ENCODE measurements at regions not wholly inside any gene's neighbourhood (a gene's known extent, or its start where the extent isn't known, plus 50 kb on each side); places are given as distances from the start of the nearest gene placed in this dataset.

- no peaks in the 10 kb centered on the region for H3K27me3 ChIP-seq (ENCODE audit: control insufficient read depth in 2 of 2, insufficient read depth in 2 of 2, low read length in 2 of 2)
- CTCF ChIA-PET = interaction anchor here (1.2 to 1.3 kb wide), 2 partner anchors 43 to 209 kb away, joined by 3 read pairs; no protein-coding TSS in a partner anchor
- H3K9me1 ChIP-seq (replicated peaks; ENCODE audit: control insufficient read depth, extremely low read depth, insufficient read depth, low read length) = no peaks in the 10 kb centered on the region
- H4K20me1 ChIP-seq (replicated peaks; ENCODE audit: control insufficient read depth, extremely low read depth, insufficient read depth, low read length) = no peaks in the 10 kb centered on the region
- FAIRE-seq = no peak
- no peak overlapping the region for H2AFZ ChIP-seq (ENCODE audit: low read depth, low read length)
- H3K36me3 ChIP-seq (ENCODE audit: control insufficient read depth in 2 of 2, extremely low read depth in 1 of 2, insufficient read depth in 2 of 2, low read length in 2 of 2) = no peaks in the 10 kb centered on the region
- H3K79me2 ChIP-seq (ENCODE audit: control insufficient read depth, insufficient read depth, low read length) = no peaks in the 10 kb centered on the region
- intact Hi-C loops (cut with micrococcal nuclease) (no loop called here), dilution Hi-C loops (cut with MboI; ENCODE audit: extremely low pct_ligation_motif_present, low sequenced_read_pairs) (no loop called here)
- no peak overlapping the region for H3K4me2 ChIP-seq (ENCODE audit: insufficient read depth, low read length)
- no peak overlapping the region for H3K27ac ChIP-seq (ENCODE audit: insufficient read depth, low read depth, low read length)
- BruUV-seq (replicated peaks) = no TSS peak
- TF ChIP-seq GATA2 (IDR thresholded peaks at IDR 0.05; ENCODE audit: insufficient read depth, insufficient read length, low read depth, low read length) (no peak), CTCF (IDR thresholded peaks at IDR 0.05; ENCODE audit: extremely low read depth in 1 of 2, insufficient read depth in 1 of 2, low read depth in 1 of 2, low read length in 2 of 2) (no peak), MYC (IDR thresholded peaks at IDR 0.05; ENCODE audit: low read depth, low read length) (no peak), POLR2A (IDR thresholded peaks at IDR 0.05; ENCODE audit: low read depth, low read length) (no peak), POLR2AphosphoS5 (IDR thresholded peaks at IDR 0.05; ENCODE audit: insufficient read depth, low read depth, low read length) (no peak), EZH2 (IDR thresholded peaks at IDR 0.05; ENCODE audit: borderline replicate concordance, low read depth, low read length, severe bottlenecking) (no peak), FOS (IDR thresholded peaks at IDR 0.05; ENCODE audit: borderline replicate concordance, insufficient read depth, low read length) (no peak), JUN (IDR thresholded peaks at IDR 0.05; ENCODE audit: borderline replicate concordance, insufficient read depth, insufficient read length, low read depth) (no peak)
- TF ChIP-seq, protein P1, sequence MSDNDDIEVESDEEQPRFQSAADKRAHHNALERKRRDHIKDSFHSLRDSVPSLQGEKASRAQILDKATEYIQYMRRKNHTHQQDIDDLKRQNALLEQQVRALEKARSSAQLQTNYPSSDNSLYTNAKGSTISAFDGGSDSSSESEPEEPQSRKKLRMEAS (IDR thresholded peaks at IDR 0.05; ENCODE audit: insufficient read depth, insufficient read length) = no peak
- no peak overlapping the region for H3K9ac ChIP-seq (replicated peaks; ENCODE audit: extremely low read depth, insufficient read depth, low read length)
- H3K4me1 ChIP-seq (ENCODE audit: control insufficient read depth, extremely low read depth, insufficient read depth, low read length) = peaks cover 18% of the 10 kb centered on the region
- DNase-seq (ENCODE audit: low read depth, low spot score) = no peak
- no peaks in the 10 kb centered on the region for H3K9me3 ChIP-seq (replicated peaks; ENCODE audit: control insufficient read depth, insufficient read depth, low read length)
- POLR2A ChIA-PET = no interaction called here
- no peak overlapping the region for H3K4me3 ChIP-seq (replicated peaks in 1 of 3; ENCODE audit: insufficient read depth in 1 of 3, low read depth in 1 of 3, low read length in 3 of 3)
These were observed 198.8 kb upstream of the S1PR3 start for GRCh38 chr9:88792502-88792901.

Measured in endothelial cell of umbilical vein (primary cell).